Endothelial cell (in vitro differentiated cells): ENCODE measurements at regions not wholly inside any gene's neighbourhood (a gene's known extent, or its start where the extent isn't known, plus 50 kb on each side); places are given as distances from the start of the nearest gene placed in this dataset.

ENCODE experiments used
- DNase-seq: peaks from one replicate; pipeline ENCODE4 v3.0.0; 2021; ENCODE audit warnings: low spot score
- H3K27ac Mint-ChIP-seq: one replicate; pipeline ENCODE4 v1.8.0; 2021; ENCODE audit warnings: mixed read lengths, inconsistent platforms; ENCODE audit not compliant: unreplicated experiment
- H3K27me3 Mint-ChIP-seq: one replicate; pipeline ENCODE4 v1.8.0; 2021; ENCODE audit warnings: mild to moderate bottlenecking, moderate library complexity, mixed read lengths, inconsistent platforms; ENCODE audit not compliant: unreplicated experiment
- H3K36me3 Mint-ChIP-seq: one replicate; pipeline ENCODE4 v1.8.0; 2021; ENCODE audit warnings: mild to moderate bottlenecking, low read depth, mixed read lengths, inconsistent platforms; ENCODE audit not compliant: unreplicated experiment
- H3K4me1 Mint-ChIP-seq: one replicate; pipeline ENCODE4 v1.8.0; 2021; ENCODE audit warnings: mild to moderate bottlenecking, mixed read lengths, inconsistent platforms; ENCODE audit not compliant: unreplicated experiment
- H3K4me3 Mint-ChIP-seq: one replicate; pipeline ENCODE4 v1.8.0; 2021; ENCODE audit warnings: mild to moderate bottlenecking, mixed read lengths, inconsistent platforms; ENCODE audit not compliant: unreplicated experiment
- H3K9me3 Mint-ChIP-seq: one replicate; pipeline ENCODE4 v1.8.0; 2021; ENCODE audit warnings: mixed read lengths, inconsistent platforms; ENCODE audit not compliant: unreplicated experiment
- CTCF ChIP-seq: fragments of 200-600 bp; sonication (generic); IDR thresholded peaks from one replicate; pipeline ENCODE4 v1.5.0; 2021; ENCODE audit warnings: antibody characterized with exemption; ENCODE audit not compliant: unreplicated experiment

- no peak overlapping the region for H3K4me3 Mint-ChIP-seq
- DNase-seq = no peak
- no peaks in the 10 kb centered on the region for H3K9me3 Mint-ChIP-seq
- H3K27ac Mint-ChIP-seq = no peak overlapping the region
- peaks cover 38% of the 10 kb centered on the region for H3K4me1 Mint-ChIP-seq
- H3K36me3 Mint-ChIP-seq = peaks cover 6% of the 10 kb centered on the region
- TF ChIP-seq CTCF = no peak
- no peaks in the 10 kb centered on the region for H3K27me3 Mint-ChIP-seq
Observed at GRCh38 chr2:17272170-17272569, 246.1 kb downstream of the RAD51AP2 start.

GRCh38 chr2:17271416-17271815 is 246.8 kb downstream of the RAD51AP2 start:
- no peaks in the 10 kb centered on the region for H3K27me3 Mint-ChIP-seq
- peak overlapping the region; percentile 70 for H3K4me3 Mint-ChIP-seq
- H3K27ac Mint-ChIP-seq = peak overlapping the region; percentile 89
- peaks cover 6% of the 10 kb centered on the region for H3K36me3 Mint-ChIP-seq
- H3K9me3 Mint-ChIP-seq = no peaks in the 10 kb centered on the region
- no peak for DNase-seq
- H3K4me1 Mint-ChIP-seq = peaks cover 38% of the 10 kb centered on the region
- no peak for TF ChIP-seq CTCF

- no peaks in the 10 kb centered on the region for H3K27me3 Mint-ChIP-seq
- peak overlapping the region; percentile 70 for H3K4me3 Mint-ChIP-seq
Observed at GRCh38 chr2:17270894-17271293, 247.3 kb downstream of the RAD51AP2 start.

GRCh38 chr2:17263570-17263968 is 254.7 kb downstream of the RAD51AP2 start:
- H3K36me3 Mint-ChIP-seq = no peaks in the 10 kb centered on the region
- no peak for TF ChIP-seq CTCF
- H3K27me3 Mint-ChIP-seq = no peaks in the 10 kb centered on the region
- no peaks in the 10 kb centered on the region for H3K9me3 Mint-ChIP-seq
- H3K27ac Mint-ChIP-seq = no peak overlapping the region
- H3K4me3 Mint-ChIP-seq = no peak overlapping the region
- no peak for DNase-seq
- peaks cover 8% of the 10 kb centered on the region for H3K4me1 Mint-ChIP-seq

More at GRCh38 chr2:17270894-17271293, 247.3 kb downstream of the RAD51AP2 start:
- TF ChIP-seq CTCF = no peak
- Mint-ChIP-seq H3K36me3 (peaks cover 6% of the 10 kb centered on the region), H3K9me3 (no peaks in the 10 kb centered on the region), H3K4me1 (peaks cover 38% of the 10 kb centered on the region), H3K27ac (peak overlapping the region; percentile 89)
- DNase-seq = peak; percentile 10

- no peaks in the 10 kb centered on the region for H3K27me3 Mint-ChIP-seq
- peaks cover 5% of the 10 kb centered on the region for H3K4me1 Mint-ChIP-seq
- H3K27ac Mint-ChIP-seq = no peak overlapping the region
- H3K36me3 Mint-ChIP-seq = no peaks in the 10 kb centered on the region
- no peak overlapping the region for H3K4me3 Mint-ChIP-seq
- DNase-seq = no peak
- H3K9me3 Mint-ChIP-seq = no peaks in the 10 kb centered on the region
- no peak for TF ChIP-seq CTCF
Observed at GRCh38 chr2:17262854-17263569, 255.2 kb downstream of the RAD51AP2 start.
